Mesodermal cell (in vitro differentiated cells): ENCODE measurements at regions not wholly inside any gene's neighbourhood (a gene's known extent, or its start where the extent isn't known, plus 50 kb on each side); places are given as distances from the start of the nearest gene placed in this dataset.

Experiments
- H3K27ac ChIP-seq: 2 replicates; pipeline ENCODE4 v1.7.0; 2013; ENCODE audit warnings: mild to moderate bottlenecking, low read depth, low read length, moderate library complexity; ENCODE audit not compliant: severe bottlenecking
- H3K36me3 ChIP-seq: 2 replicates; pipeline ENCODE4 v1.7.1; 2013; ENCODE audit warnings: mild to moderate bottlenecking, low read length, moderate library complexity; ENCODE audit not compliant: control insufficient read depth, insufficient read depth
- H3K4me1 ChIP-seq: one replicate; pipeline ENCODE4 v1.7.1; 2013; ENCODE audit warnings: mild to moderate bottlenecking, low read length; ENCODE audit not compliant: insufficient read depth, control insufficient read depth, poor library complexity, severe bottlenecking
- H3K4me3 ChIP-seq: 2 replicates; pipeline ENCODE4 v1.7.0; 2013; ENCODE audit warnings: low read length, control low read depth, mild to moderate bottlenecking; ENCODE audit not compliant: insufficient read depth, poor library complexity, severe bottlenecking; ENCODE audit errors: extremely low read depth
- H3K9me3 ChIP-seq: 2 replicates; pipeline ENCODE4 v1.7.1; 2013; ENCODE audit warnings: mild to moderate bottlenecking, low read length, moderate library complexity; ENCODE audit not compliant: control insufficient read depth
- WGBS, 2 experiments: methylation state at CpG; one replicate each; pipeline ENCODE4 v1.1.5; 2013; ENCODE audit warnings: missing lambda C conversion rate in 2 of 2; ENCODE audit not compliant: insufficient coverage in 2 of 2; 5-methylcytosine and 5-hydroxymethylcytosine counted together

GRCh38 chr18:64488698-64489097 is 339.8 kb upstream of the LINC00305 start:
- Histone ChIP-seq H3K27ac (no peak overlapping the region), H3K9me3 (no peaks in the 10 kb centered on the region), H3K36me3 (no peaks in the 10 kb centered on the region), H3K4me3 (no peak overlapping the region), H3K4me1 (no peaks in the 10 kb centered on the region)

- Histone ChIP-seq H3K4me1 (no peaks in the 10 kb centered on the region), H3K9me3 (no peaks in the 10 kb centered on the region), H3K4me3 (no peak overlapping the region), H3K36me3 (no peaks in the 10 kb centered on the region), H3K27ac (no peak overlapping the region)
- WGBS, 2 experiments: 85 to 95% methylated on average over 2 to 3 of the region's 7 CpGs
These were observed 325.9 kb upstream of the LINC00305 start for GRCh38 chr18:64474773-64475172.

- WGBS, 2 experiments: 80 to 93% methylated on average over 1 to 2 of the region's 2 CpGs
- H3K27ac ChIP-seq: no peak overlapping the region
- H3K9me3 ChIP-seq: no peaks in the 10 kb centered on the region
- no peak overlapping the region for H3K4me3 ChIP-seq
- H3K4me1 ChIP-seq: no peaks in the 10 kb centered on the region
- no peaks in the 10 kb centered on the region for H3K36me3 ChIP-seq
These were observed 325.4 kb upstream of the LINC00305 start for GRCh38 chr18:64474255-64474654.

GRCh38 chr18:64449434-64449833 is 300.5 kb upstream of the LINC00305 start:
- Histone ChIP-seq H3K4me3 (no peak overlapping the region), H3K9me3 (no peaks in the 10 kb centered on the region), H3K36me3 (no peaks in the 10 kb centered on the region), H3K4me1 (no peaks in the 10 kb centered on the region), H3K27ac (no peak overlapping the region)
- no CpG with 5 or more reads among the region's 1 CpG for WGBS, 2 experiments

- Histone ChIP-seq H3K4me3 (no peak overlapping the region), H3K36me3 (no peaks in the 10 kb centered on the region), H3K4me1 (no peaks in the 10 kb centered on the region), H3K9me3 (no peaks in the 10 kb centered on the region), H3K27ac (no peak overlapping the region)
- WGBS, 2 experiments: 88 to 100% methylated on average over 1 of the region's 2 CpGs
These were observed 295.9 kb upstream of the LINC00305 start for GRCh38 chr18:64444819-64445218.

- no peaks in the 10 kb centered on the region for H3K36me3 ChIP-seq
- peaks cover 6% of the 10 kb centered on the region for H3K9me3 ChIP-seq
- H3K4me1 ChIP-seq: no peaks in the 10 kb centered on the region
- H3K4me3 ChIP-seq: no peak overlapping the region
- WGBS, 2 experiments: 80% methylated on average over 1 of the region's 4 CpGs
- no peak overlapping the region for H3K27ac ChIP-seq
These were observed 289.3 kb upstream of the LINC00305 start for GRCh38 chr18:64438178-64438577.

GRCh38 chr18:64436111-64436510 is 287.2 kb upstream of the LINC00305 start:
- 65 to 71% methylated on average over 1 of the region's 1 CpG for WGBS, 2 experiments
- no peaks in the 10 kb centered on the region for H3K4me1 ChIP-seq

GRCh38 chr18:64419156-64419555 is 270.3 kb upstream of the LINC00305 start:
- H3K27ac ChIP-seq: no peak overlapping the region
- H3K4me1 ChIP-seq: no peaks in the 10 kb centered on the region
- H3K9me3 ChIP-seq: no peaks in the 10 kb centered on the region
- no CpG with 5 or more reads among the region's 2 CpGs for WGBS, 2 experiments
- H3K4me3 ChIP-seq: no peak overlapping the region
- H3K36me3 ChIP-seq: no peaks in the 10 kb centered on the region

More at GRCh38 chr18:64436111-64436510, 287.2 kb upstream of the LINC00305 start:
- Histone ChIP-seq H3K4me3 (no peak overlapping the region), H3K27ac (no peak overlapping the region), H3K9me3 (peaks cover 6% of the 10 kb centered on the region), H3K36me3 (no peaks in the 10 kb centered on the region)

- Histone ChIP-seq H3K27ac (no peak overlapping the region), H3K9me3 (no peaks in the 10 kb centered on the region), H3K4me1 (no peaks in the 10 kb centered on the region), H3K36me3 (no peaks in the 10 kb centered on the region), H3K4me3 (no peak overlapping the region)
- WGBS, 2 experiments: no CpG with 5 or more reads among the region's 1 CpG
These were observed 268.1 kb upstream of the LINC00305 start for GRCh38 chr18:64416990-64417389.

- no peaks in the 10 kb centered on the region for H3K36me3 ChIP-seq
- H3K9me3 ChIP-seq: no peaks in the 10 kb centered on the region
- WGBS, 2 experiments: 57 to 89% methylated on average over 1 to 2 of the region's 2 CpGs
- no peak overlapping the region for H3K27ac ChIP-seq
- H3K4me3 ChIP-seq: no peak overlapping the region
- no peaks in the 10 kb centered on the region for H3K4me1 ChIP-seq
These were observed 266.3 kb upstream of the LINC00305 start for GRCh38 chr18:64415218-64415617.

GRCh38 chr18:64410685-64411084 is 261.8 kb upstream of the LINC00305 start:
- 52 to 59% methylated on average over 5 to 6 of the region's 6 CpGs for WGBS, 2 experiments
- no peaks in the 10 kb centered on the region for H3K9me3 ChIP-seq
- no peaks in the 10 kb centered on the region for H3K4me1 ChIP-seq
- H3K27ac ChIP-seq: no peak overlapping the region
- no peak overlapping the region for H3K4me3 ChIP-seq
- H3K36me3 ChIP-seq: no peaks in the 10 kb centered on the region

GRCh38 chr18:64409511-64409910 is 260.6 kb upstream of the LINC00305 start:
- no peaks in the 10 kb centered on the region for H3K9me3 ChIP-seq
- no peak overlapping the region for H3K27ac ChIP-seq
- H3K4me1 ChIP-seq: no peaks in the 10 kb centered on the region
- H3K36me3 ChIP-seq: no peaks in the 10 kb centered on the region
- no peak overlapping the region for H3K4me3 ChIP-seq
